ENCODE measurements at regions not wholly inside any gene's neighbourhood (a gene's known extent, or its start where the extent isn't known, plus 50 kb on each side); places are given as distances from the start of the nearest gene placed in this dataset.

GRCh38 chr6:113313841-113314240 is 543.3 kb upstream of the MARCKS start:
- intact Hi-C loops (cut with micrococcal nuclease) = no loop called here
- H3K27me3 ChIP-seq (ENCODE audit: low read depth) = no peaks in the 10 kb centered on the region
- no peak overlapping the region for H3K27ac ChIP-seq (replicated peaks)
- TF ChIP-seq CTCF (IDR thresholded peaks at IDR 0.05; ENCODE audit: borderline replicate concordance) = no peak
- no peaks in the 10 kb centered on the region for H3K36me3 ChIP-seq
- H3K4me1 ChIP-seq = no peaks in the 10 kb centered on the region
- DNase-seq = no peak
- H3K4me3 ChIP-seq = no peak overlapping the region
- H3K9me3 ChIP-seq (replicated peaks) = no peaks in the 10 kb centered on the region

- Histone ChIP-seq H3K4me1 (no peaks in the 10 kb centered on the region), H3K27me3 (ENCODE audit: low read depth) (no peaks in the 10 kb centered on the region), H3K36me3 (no peaks in the 10 kb centered on the region), H3K9me3 (replicated peaks) (no peaks in the 10 kb centered on the region), H3K4me3 (no peak overlapping the region), H3K27ac (replicated peaks) (peak overlapping the region; percentile 31)
- no peak for TF ChIP-seq CTCF (IDR thresholded peaks at IDR 0.05; ENCODE audit: borderline replicate concordance)
- intact Hi-C loops (cut with micrococcal nuclease) = no loop called here
- DNase-seq = no peak
Observed at GRCh38 chr6:113315165-113315564, 542.0 kb upstream of the MARCKS start.

GRCh38 chr6:113315879-113316278 is 541.3 kb upstream of the MARCKS start:
- Histone ChIP-seq H3K36me3 (no peaks in the 10 kb centered on the region), H3K4me3 (no peak overlapping the region), H3K27ac (replicated peaks) (peak overlapping the region; percentile 31), H3K9me3 (replicated peaks) (no peaks in the 10 kb centered on the region), H3K27me3 (ENCODE audit: low read depth) (no peaks in the 10 kb centered on the region), H3K4me1 (no peaks in the 10 kb centered on the region)
- intact Hi-C loops (cut with micrococcal nuclease) = no loop called here
- no peak for DNase-seq
- TF ChIP-seq CTCF (IDR thresholded peaks at IDR 0.05; ENCODE audit: borderline replicate concordance) = no peak

- Histone ChIP-seq H3K9me3 (replicated peaks) (no peaks in the 10 kb centered on the region), H3K4me1 (no peaks in the 10 kb centered on the region), H3K27ac (replicated peaks) (no peak overlapping the region), H3K4me3 (no peak overlapping the region), H3K27me3 (ENCODE audit: low read depth) (no peaks in the 10 kb centered on the region), H3K36me3 (no peaks in the 10 kb centered on the region)
- intact Hi-C loops (cut with micrococcal nuclease) = no loop called here
- no peak for TF ChIP-seq CTCF (IDR thresholded peaks at IDR 0.05; ENCODE audit: borderline replicate concordance)
- no peak for DNase-seq
Observed at GRCh38 chr6:113317442-113317841, 539.7 kb upstream of the MARCKS start.

- no peak for DNase-seq
- no peak for TF ChIP-seq CTCF (IDR thresholded peaks at IDR 0.05; ENCODE audit: borderline replicate concordance)
- Histone ChIP-seq H3K27ac (replicated peaks) (no peak overlapping the region), H3K9me3 (replicated peaks) (no peaks in the 10 kb centered on the region), H3K36me3 (no peaks in the 10 kb centered on the region), H3K27me3 (ENCODE audit: low read depth) (no peaks in the 10 kb centered on the region), H3K4me1 (no peaks in the 10 kb centered on the region), H3K4me3 (no peak overlapping the region)
- intact Hi-C loops (cut with micrococcal nuclease) = no loop called here
Observed at GRCh38 chr6:113317891-113318574, 539.1 kb upstream of the MARCKS start.

All from left ventricle myocardium inferior (tissue), 1 donor.